Thoracic aorta (tissue), 2 donors: ENCODE measurements at regions not wholly inside any gene's neighbourhood (a gene's known extent, or its start where the extent isn't known, plus 50 kb on each side); places are given as distances from the start of the nearest gene placed in this dataset.
"Not testable (repeated sequence)": the region's sequence is repeated elsewhere in the genome, so short reads cannot be mapped to it uniquely, and the experiment has no call there.

Source experiments
- ATAC-seq: fragments of 150-250 bp; one replicate; pipeline ENCODE4 v1.8.0; 2017; ENCODE audit warnings: low read depth; ENCODE audit not compliant: insufficient number of reproducible peaks, low FRiP score
- DNase-seq: peaks from one replicate; pipeline ENCODE4 v3.0.0-alpha.2; 2020; ENCODE audit warnings: low spot score
- H3K27ac ChIP-seq, 2 donors: fragments of 200-600 bp; sonication (generic); 1 replicate in 1 of 2; 2 replicates in 1 of 2; pipeline ENCODE4 v1.5.1; 2016; ENCODE audit warnings: mild to moderate bottlenecking in 2 of 2, moderate library complexity in 2 of 2
- H3K27me3 ChIP-seq: fragments of 200-600 bp; sonication (generic); replicated peaks from 2 replicates; pipeline ENCODE4 v1.6.0; 2016; ENCODE audit warnings: mild to moderate bottlenecking; ENCODE audit not compliant: insufficient read depth
- H3K36me3 ChIP-seq: fragments of 200-600 bp; sonication (generic); one replicate; pipeline ENCODE4 v1.5.1; 2016
- H3K4me1 ChIP-seq, 2 donors: fragments of 200-600 bp; sonication (generic); 1 replicate in 1 of 2; 2 replicates in 1 of 2; pipeline versions ENCODE4 v1.5.1 to v1.6.0; 2016; ENCODE audit warnings: low read depth in 2 of 2, mild to moderate bottlenecking in 1 of 2; ENCODE audit not compliant: control insufficient read depth in 1 of 2
- H3K4me3 ChIP-seq: fragments of 200-600 bp; sonication (generic); 2 replicates; pipeline ENCODE4 v1.5.1; 2016; ENCODE audit warnings: mild to moderate bottlenecking
- H3K9me3 ChIP-seq: fragments of 200-600 bp; sonication (generic); 2 replicates; pipeline ENCODE4 v1.5.1; 2016
- CTCF ChIP-seq: fragments of 200-600 bp; sonication (generic); IDR thresholded peaks from one replicate; pipeline ENCODE4 v1.5.1; 2019; ENCODE audit warnings: antibody characterized with exemption

GRCh38 chr1:68916221-68916902 lies 419.5 kb upstream of the DEPDC1 start:
- Histone ChIP-seq H3K36me3 (no peaks in the 10 kb centered on the region), H3K9me3 (no peaks in the 10 kb centered on the region), H3K27me3 (no peaks in the 10 kb centered on the region), H3K27ac (peak overlapping the region; percentile 20 to 44), H3K4me3 (no peak overlapping the region), H3K4me1 (peaks cover 12 to 49% of the 10 kb centered on the region in 2 donors)
- peak; percentile 2 for DNase-seq
- ATAC-seq = no peak
- TF ChIP-seq CTCF = no peak

GRCh38 chr1:68917456-68917855 lies 420.6 kb upstream of the DEPDC1 start:
- H3K27ac ChIP-seq = no peak overlapping the region
- no peaks in the 10 kb centered on the region for H3K36me3 ChIP-seq
- no peak for TF ChIP-seq CTCF
- H3K4me1 ChIP-seq = peaks cover 12 to 49% of the 10 kb centered on the region in 2 donors
- H3K9me3 ChIP-seq = no peaks in the 10 kb centered on the region
- H3K4me3 ChIP-seq = no peak overlapping the region
- no peaks in the 10 kb centered on the region for H3K27me3 ChIP-seq
- ATAC-seq (no peak), DNase-seq (no peak)

- Histone ChIP-seq H3K9me3 (no peaks in the 10 kb centered on the region), H3K27ac (peak overlapping the region in 1 of 2 donors; percentile 39), H3K27me3 (no peaks in the 10 kb centered on the region), H3K4me1 (peaks cover 12 to 49% of the 10 kb centered on the region in 2 donors), H3K36me3 (no peaks in the 10 kb centered on the region), H3K4me3 (no peak overlapping the region)
- DNase-seq = no peak
- no peak for ATAC-seq
- TF ChIP-seq CTCF = no peak
Observed at GRCh38 chr1:68918563-68918962, 421.7 kb upstream of the DEPDC1 start.

- TF ChIP-seq CTCF = no peak
- no peaks in the 10 kb centered on the region for H3K9me3 ChIP-seq
- no peak overlapping the region for H3K4me3 ChIP-seq
- peak overlapping the region; percentile 24 to 39 for H3K27ac ChIP-seq
- no peaks in the 10 kb centered on the region for H3K36me3 ChIP-seq
- H3K4me1 ChIP-seq = peaks cover 12 to 49% of the 10 kb centered on the region in 2 donors
- ATAC-seq (no peak), DNase-seq (no peak)
- no peaks in the 10 kb centered on the region for H3K27me3 ChIP-seq
Observed at GRCh38 chr1:68919075-68919474, 422.2 kb upstream of the DEPDC1 start.

GRCh38 chr1:68923475-68924088 lies 426.7 kb upstream of the DEPDC1 start:
- H3K27ac ChIP-seq, H3K27me3 ChIP-seq, H3K9me3 ChIP-seq, ATAC-seq, H3K4me3 ChIP-seq, H3K36me3 ChIP-seq, DNase-seq: not testable (repeated sequence)
- peaks cover 0 to 22% of the 10 kb centered on the region in 2 donors for H3K4me1 ChIP-seq
